K562 (cell line): ENCODE measurements at regions not wholly inside any gene's neighbourhood (a gene's known extent, or its start where the extent isn't known, plus 50 kb on each side); places are given as distances from the start of the nearest gene placed in this dataset.

Experiments
- ATAC-seq: fragments of 200-7000 bp; cut with Tn5 transposase; 3 replicates; pipeline ENCODE4 v1.9.1; 2020; ENCODE audit warnings: moderate library complexity
- BruUV-seq: library from RNA; stranded (reverse); fragments of 400-500 nt; replicated peaks from 2 replicates; lab custom pipeline; 2021; lab: Mats Ljungman, UMichigan
- CTCF ChIA-PET: fragments of 300-600 bp; formaldehyde crosslinking; extraction: SDS; loops from one replicate; lab custom pipeline; 2021; ENCODE audit warnings: low intra/inter-chr PET ratio; lab: Yijun Ruan, JAX
- POLR2A ChIA-PET: fragments of 300-600, 350-650 bp; sonication (Branson Sonifier 250); formaldehyde crosslinking; extraction: SDS; loops from one replicate; lab custom pipeline; 2021; ENCODE audit warnings: antibody characterized with exemption, inconsistent platforms; lab: Yijun Ruan, JAX
- DNase-seq, 4 experiments: peaks; one replicate each; pipeline versions ENCODE4 v3.0.0 to v3.0.0-alpha.2; 2011 to 2018; ENCODE audit warnings: low spot score in 3 of 4, mixed read lengths in 3 of 4; ENCODE audit errors: extremely low read depth in 1 of 4
- FAIRE-seq: peaks from 2 replicates; lab custom pipeline; 2011; peaks lifted over from hg19 to GRCh38; lab: Jason Lieb, UNC
- H2AFZ ChIP-seq: 2 replicates; pipeline ENCODE4 v1.6.0; 2011; ENCODE audit warnings: low read depth, low read length, control low read depth, inconsistent platforms
- H3K27ac ChIP-seq: fragments of 200-600 bp; 3 replicates; pipeline ENCODE4 v1.8.0; 2011; ENCODE audit warnings: low read depth, mild to moderate bottlenecking, control low read depth, inconsistent platforms, low read length, moderate library complexity, mixed read lengths; ENCODE audit errors: extremely low read depth
- H3K27me3 ChIP-seq, 2 experiments: fragments of 300-600 bp in 1 of 2; 2 replicates in 1 of 2; 3 replicates in 1 of 2; pipeline versions ENCODE4 v1.6.0 to v1.8.0; 2011; ENCODE audit warnings: inconsistent platforms in 2 of 2, low read length in 2 of 2, mild to moderate bottlenecking in 1 of 2, mixed read lengths in 1 of 2, moderate library complexity in 1 of 2; ENCODE audit not compliant: control insufficient read depth in 2 of 2, insufficient read depth in 2 of 2
- H3K36me3 ChIP-seq: fragments of 300-600 bp; 3 replicates; pipeline ENCODE4 v1.8.0; 2011; ENCODE audit warnings: mild to moderate bottlenecking, low read length, inconsistent platforms; ENCODE audit not compliant: control insufficient read depth, insufficient read depth
- H3K4me1 ChIP-seq, 2 experiments: fragments of 200-600 bp in 1 of 2; replicated peaks in 1 of 2; 2 replicates in 1 of 2; 3 replicates in 1 of 2; pipeline versions ENCODE4 v1.5.1 to v1.8.0; 2011; ENCODE audit warnings: inconsistent platforms in 2 of 2, low read length in 2 of 2, mild to moderate bottlenecking in 1 of 2, mixed read lengths in 1 of 2, moderate library complexity in 1 of 2; ENCODE audit not compliant: control insufficient read depth in 2 of 2, insufficient read depth in 2 of 2
- H3K4me2 ChIP-seq: 2 replicates; pipeline ENCODE4 v1.6.1; 2011; ENCODE audit warnings: low read length, control low read depth, inconsistent platforms, mixed read lengths; ENCODE audit not compliant: insufficient read depth
- H3K4me3 ChIP-seq: fragments of 200-600 bp; sonication (generic), shearing (Covaris generic); 2 replicates; pipeline ENCODE4 v1.5.1; 2016; ENCODE audit warnings: control low read depth, inconsistent platforms
- H3K79me2 ChIP-seq: fragments of 200-600 bp; 3 replicates; pipeline ENCODE4 v1.8.0; 2011; ENCODE audit warnings: low read length, inconsistent platforms; ENCODE audit not compliant: control insufficient read depth, insufficient read depth
- H3K9ac ChIP-seq, 2 experiments: 2 replicates each; pipeline versions ENCODE4 v1.6.0 to v1.6.1; 2011; ENCODE audit warnings: low read depth in 2 of 2, low read length in 2 of 2, control low read depth in 1 of 2, inconsistent platforms in 1 of 2, mild to moderate bottlenecking in 1 of 2, mixed read lengths in 1 of 2; ENCODE audit not compliant: insufficient read depth in 1 of 2
- H3K9me1 ChIP-seq: one replicate; pipeline ENCODE4 v1.6.0; 2011; ENCODE audit warnings: inconsistent platforms, mild to moderate bottlenecking, low read length, moderate library complexity; ENCODE audit not compliant: control insufficient read depth, insufficient read depth
- H3K9me3 ChIP-seq: replicated peaks from 2 replicates; pipeline ENCODE4 v1.5.1; 2011; ENCODE audit warnings: low read depth, low read length, inconsistent platforms; ENCODE audit not compliant: control insufficient read depth, insufficient read depth
- H4K20me1 ChIP-seq: replicated peaks from 2 replicates; pipeline ENCODE4 v1.6.1; 2011; ENCODE audit warnings: low read length, inconsistent platforms, mixed read lengths; ENCODE audit not compliant: control insufficient read depth, insufficient read depth
- C11orf30 ChIP-seq: fragments of 450-650 bp; IDR thresholded peaks from 2 replicates; pipeline ENCODE4 v1.6.1; 2016; ENCODE audit warnings: low read depth, mild to moderate bottlenecking
- CHD2 ChIP-seq: IDR thresholded peaks from 2 replicates; pipeline ENCODE4 v1.6.1; 2011; ENCODE audit warnings: low read depth, low read length
- FIP1L1 ChIP-seq: fragments of 200-400 bp; formaldehyde crosslinking; IDR thresholded peaks from 2 replicates; pipeline ENCODE4 v1.6.1; 2018; ENCODE audit warnings: mild to moderate bottlenecking, low read depth, low read length; ENCODE audit not compliant: poor library complexity, severe bottlenecking
- MCM2 ChIP-seq: fragments of 450-650 bp; IDR thresholded peaks from 2 replicates; pipeline ENCODE4 v1.6.1; 2017; ENCODE audit warnings: low read depth, mild to moderate bottlenecking
- MEIS2 ChIP-seq: fragments of 450-650 bp; IDR thresholded peaks from 2 replicates; pipeline ENCODE4 v1.6.1; 2014; ENCODE audit warnings: mild to moderate bottlenecking; ENCODE audit not compliant: partially characterized antibody
- NCOA4 ChIP-seq: fragments of 450-650 bp; IDR thresholded peaks from 2 replicates; pipeline ENCODE4 v1.6.1; 2018; ENCODE audit warnings: mild to moderate bottlenecking; ENCODE audit not compliant: partially characterized antibody
- NFIX ChIP-seq: fragments of 250-450 bp; sonication (Bioruptor Pico); IDR thresholded peaks from 2 replicates; pipeline ENCODE4 v1.4.0; 2020; ENCODE audit warnings: low read depth, mild to moderate bottlenecking, moderate library complexity
- STAT5B ChIP-seq: fragments of 250-450 bp; sonication (Bioruptor Pico); IDR thresholded peaks from 2 replicates; pipeline ENCODE4 v1.8.0; 2021; ENCODE audit warnings: mild to moderate bottlenecking, inconsistent platforms
- ZC3H11A ChIP-seq: IDR thresholded peaks from 2 replicates; pipeline ENCODE4 v1.6.1; 2012; ENCODE audit warnings: low read depth, low read length, improper control_type of control experiment
- ZNF282 ChIP-seq: sonication (generic); formaldehyde crosslinking; IDR thresholded peaks from 2 replicates; pipeline ENCODE4 v1.8.1; 2023; ENCODE audit warnings: missing genetic modification reagents
- WGBS: fragments of 100-300 bp; shearing (Covaris generic); methylation state at CpG from one replicate; pipeline ENCODE4 v1.1.6; 2016; ENCODE audit warnings: low coverage, mixed read lengths; ENCODE audit not compliant: insufficient coverage; ENCODE audit errors: missing lambda C conversion rate; 5-methylcytosine and 5-hydroxymethylcytosine counted together
- in situ Hi-C: fragments of 300-500 bp; cut with MboI; formaldehyde crosslinking; loops from 4 replicates; pipeline ENCODE4 v1.15.0; 2018; ENCODE audit warnings: inconsistent platforms, mixed read lengths
- intact Hi-C: fragments of 100-400 bp; cut with micrococcal nuclease; formaldehyde crosslinking; loops from 2 replicates; pipeline ENCODE4 v1.14.2; 2022
- TF ChIP-seq, protein P1 (sequence below): sonication (generic); formaldehyde crosslinking; IDR thresholded peaks from 2 replicates; pipeline ENCODE4 v1.9.0; 2022; ENCODE audit warnings: mild to moderate bottlenecking, missing genetic modification reagents

DNA sequence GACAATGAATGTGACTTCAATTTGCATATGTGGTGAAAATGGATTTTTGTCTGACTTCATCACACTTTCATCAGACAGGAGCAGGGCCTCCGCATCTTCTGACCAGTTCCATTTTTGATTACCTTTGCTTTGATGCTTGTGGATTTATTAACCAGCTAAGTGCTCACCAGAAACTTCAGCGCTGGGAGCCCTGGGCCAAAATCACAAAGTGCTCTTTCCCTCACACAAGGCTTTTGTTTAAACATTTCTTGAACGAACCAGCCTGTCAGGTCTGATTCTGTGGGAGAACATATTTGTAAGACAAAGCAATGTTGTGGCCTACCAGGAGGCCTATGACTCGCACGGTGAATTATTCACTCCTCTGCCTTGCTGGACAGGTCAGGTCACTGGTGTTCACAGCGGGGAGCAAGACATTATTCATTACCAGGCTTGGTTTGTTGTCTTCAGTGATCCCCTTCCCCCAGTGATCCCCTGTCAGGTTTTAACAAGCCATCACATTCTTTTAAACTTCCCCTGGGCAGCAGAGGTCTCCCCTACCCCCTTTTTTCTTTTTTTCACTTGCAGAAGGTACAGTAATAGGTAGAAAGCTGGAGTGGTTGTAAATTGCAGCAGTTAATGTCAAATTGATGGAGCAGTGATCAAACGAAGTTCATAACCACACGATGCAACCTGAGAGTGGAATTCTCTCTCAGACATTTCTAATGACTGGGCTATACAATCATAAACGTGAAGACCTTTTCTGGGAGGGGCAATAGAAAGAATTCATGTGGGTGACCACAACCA, 167.5 kb upstream of the PRICKLE1 start:
- H3K9me3 ChIP-seq = no peaks in the 10 kb centered on the region
- H3K9ac ChIP-seq = no peak overlapping the region
- 2% methylated on average over 9 of the region's 9 CpGs for WGBS
- no peak overlapping the region for H3K4me2 ChIP-seq
- no peak for FAIRE-seq
- no peak for ATAC-seq
- POLR2A ChIA-PET = no interaction called here
- no peak for DNase-seq
- in situ Hi-C loops = no loop called here
- H4K20me1 ChIP-seq = no peaks in the 10 kb centered on the region
- TF ChIP-seq NCOA4 (no peak), NFIX (CRISPR knock-in tag) (no peak), STAT5B (CRISPR knock-in tag) (no peak), ZC3H11A (no peak), ZNF282 (CRISPR knock-in tag) (no peak), CHD2 (no peak), MEIS2 (no peak), MCM2 (no peak), FIP1L1 (no peak), C11orf30 (no peak)
- TF ChIP-seq, protein P1, sequence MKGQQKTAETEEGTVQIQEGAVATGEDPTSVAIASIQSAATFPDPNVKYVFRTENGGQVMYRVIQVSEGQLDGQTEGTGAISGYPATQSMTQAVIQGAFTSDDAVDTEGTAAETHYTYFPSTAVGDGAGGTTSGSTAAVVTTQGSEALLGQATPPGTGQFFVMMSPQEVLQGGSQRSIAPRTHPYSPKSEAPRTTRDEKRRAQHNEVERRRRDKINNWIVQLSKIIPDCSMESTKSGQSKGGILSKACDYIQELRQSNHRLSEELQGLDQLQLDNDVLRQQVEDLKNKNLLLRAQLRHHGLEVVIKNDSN (CRISPR knock-in tag) = no peak
- no peaks in the 10 kb centered on the region for H3K36me3 ChIP-seq
- H3K4me1 ChIP-seq = no peaks in the 10 kb centered on the region
- intact Hi-C loops = no loop called here
- CTCF ChIA-PET = no interaction called here
- BruUV-seq = no TSS peak
- no peak overlapping the region for H3K4me3 ChIP-seq
- no peaks in the 10 kb centered on the region for H3K9me1 ChIP-seq
- H3K27ac ChIP-seq = no peak overlapping the region
- H3K79me2 ChIP-seq = no peaks in the 10 kb centered on the region
- no peak overlapping the region for H2AFZ ChIP-seq
- no peaks in the 10 kb centered on the region for H3K27me3 ChIP-seq
